ENCODE measurements at regions not wholly inside any gene's neighbourhood (a gene's known extent, or its start where the extent isn't known, plus 50 kb on each side); places are given as distances from the start of the nearest gene placed in this dataset.
"Not testable (repeated sequence)": the region's sequence is repeated elsewhere in the genome, so short reads cannot be mapped to it uniquely, and the experiment has no call there.

DNA sequence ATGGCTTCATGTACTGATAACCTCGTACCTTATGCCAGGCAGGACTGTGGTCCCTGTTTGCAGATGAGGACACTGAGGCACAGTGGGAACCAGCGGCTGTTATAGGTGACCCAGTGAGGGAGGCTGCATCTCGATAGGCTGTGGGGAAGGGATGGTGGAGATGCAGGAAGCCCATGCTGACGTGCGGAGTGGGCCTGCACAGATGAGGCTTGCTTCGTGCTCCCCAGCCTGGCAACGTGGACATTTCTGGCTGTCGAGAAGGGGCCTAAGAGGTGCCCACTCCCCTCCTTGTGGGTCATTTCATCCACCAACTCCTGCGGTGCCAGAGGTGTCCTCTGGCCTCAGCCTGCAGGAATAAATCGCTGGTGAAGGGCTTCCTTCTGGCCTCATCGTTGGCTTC is 107.4 kb downstream of the SLC25A47 start:
- Histone ChIP-seq H3K27ac (no peak overlapping the region), H3K4me3 (no peak overlapping the region)
- DNase-seq (ENCODE audit: low spot score): no peak
- TF ChIP-seq, protein P1, sequence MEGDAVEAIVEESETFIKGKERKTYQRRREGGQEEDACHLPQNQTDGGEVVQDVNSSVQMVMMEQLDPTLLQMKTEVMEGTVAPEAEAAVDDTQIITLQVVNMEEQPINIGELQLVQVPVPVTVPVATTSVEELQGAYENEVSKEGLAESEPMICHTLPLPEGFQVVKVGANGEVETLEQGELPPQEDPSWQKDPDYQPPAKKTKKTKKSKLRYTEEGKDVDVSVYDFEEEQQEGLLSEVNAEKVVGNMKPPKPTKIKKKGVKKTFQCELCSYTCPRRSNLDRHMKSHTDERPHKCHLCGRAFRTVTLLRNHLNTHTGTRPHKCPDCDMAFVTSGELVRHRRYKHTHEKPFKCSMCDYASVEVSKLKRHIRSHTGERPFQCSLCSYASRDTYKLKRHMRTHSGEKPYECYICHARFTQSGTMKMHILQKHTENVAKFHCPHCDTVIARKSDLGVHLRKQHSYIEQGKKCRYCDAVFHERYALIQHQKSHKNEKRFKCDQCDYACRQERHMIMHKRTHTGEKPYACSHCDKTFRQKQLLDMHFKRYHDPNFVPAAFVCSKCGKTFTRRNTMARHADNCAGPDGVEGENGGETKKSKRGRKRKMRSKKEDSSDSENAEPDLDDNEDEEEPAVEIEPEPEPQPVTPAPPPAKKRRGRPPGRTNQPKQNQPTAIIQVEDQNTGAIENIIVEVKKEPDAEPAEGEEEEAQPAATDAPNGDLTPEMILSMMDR (IDR thresholded peaks at IDR 0.05): no peak

DNA sequence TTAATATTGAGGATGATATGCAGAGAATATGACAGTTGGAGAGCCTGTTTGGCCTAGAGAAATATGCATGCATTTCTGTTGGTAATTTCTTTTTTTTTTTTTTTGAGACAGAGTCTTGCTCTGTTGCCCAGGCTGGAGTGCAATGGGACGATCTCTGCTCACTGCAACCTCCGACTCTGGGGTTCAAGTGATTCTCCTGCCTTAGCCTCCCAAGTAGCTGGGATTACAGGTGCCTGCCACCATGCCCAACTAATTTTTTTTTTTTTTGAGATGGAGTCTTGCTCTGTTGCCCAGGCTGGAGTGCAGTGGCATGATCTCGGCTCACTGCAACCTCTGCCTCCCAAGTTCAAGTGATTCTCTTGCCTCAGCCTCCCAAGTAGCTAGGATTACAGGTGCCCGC is 108.3 kb downstream of the SLC25A47 start:
- not testable (repeated sequence) for H3K4me3 ChIP-seq; DNase-seq (ENCODE audit: low spot score); H3K27ac ChIP-seq

DNA sequence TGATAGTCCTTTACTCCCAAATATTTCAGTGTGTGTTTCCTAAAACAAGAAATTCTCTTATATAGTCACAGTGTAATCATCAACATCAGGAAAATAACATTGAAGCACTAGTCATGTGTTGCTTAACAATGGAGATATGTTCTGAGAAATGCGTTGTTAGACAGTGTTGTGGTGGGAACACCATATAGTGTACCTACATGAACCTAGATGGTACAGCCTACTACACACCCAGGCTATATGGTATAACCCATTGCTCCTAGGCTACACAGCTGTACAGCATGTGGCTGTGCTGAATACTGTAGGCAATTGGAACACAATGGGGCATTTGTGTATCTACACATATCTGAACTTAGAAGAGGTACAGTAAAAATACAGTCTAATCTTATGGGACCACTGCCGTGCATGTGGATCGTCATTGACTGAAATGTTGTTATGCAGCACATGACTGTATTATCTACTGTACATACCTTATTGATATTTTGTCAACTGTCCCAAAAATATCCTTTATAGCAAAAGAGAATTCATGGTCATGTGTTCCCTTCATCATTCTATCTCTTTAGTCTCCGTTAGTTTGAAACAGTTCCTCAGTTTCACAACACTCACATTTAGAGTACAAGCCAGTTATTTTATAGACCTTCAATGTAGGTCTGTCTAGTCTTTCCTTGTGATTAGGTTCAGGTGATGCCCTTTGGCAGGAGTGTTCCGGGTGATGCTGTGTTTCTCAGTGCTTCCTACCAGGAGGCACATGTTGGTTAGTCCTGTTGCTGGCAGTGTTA is 109.7 kb downstream of the SLC25A47 start:
- TF ChIP-seq, protein P1 (IDR thresholded peaks at IDR 0.05): no peak
- H3K27ac ChIP-seq: no peak overlapping the region
- no peak for DNase-seq (ENCODE audit: low spot score)
- H3K4me3 ChIP-seq: no peak overlapping the region

DNA sequence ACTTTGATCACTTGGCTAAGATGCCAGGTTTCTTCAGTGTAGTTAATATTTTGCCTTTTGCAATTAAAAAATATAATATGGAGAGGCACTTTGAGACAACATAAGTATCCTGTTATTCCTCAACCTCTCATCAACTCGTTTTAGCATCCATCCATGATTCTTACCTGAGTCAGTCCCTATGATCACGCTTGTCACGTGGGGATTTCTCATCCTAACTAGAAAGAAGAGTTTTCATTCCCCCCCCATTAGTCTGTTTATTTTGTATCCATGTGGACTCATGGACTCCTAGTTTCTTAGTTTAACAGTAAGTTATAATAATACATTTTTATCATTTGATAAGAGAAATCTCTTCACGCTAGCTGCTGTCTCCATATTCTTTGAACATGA is 110.3 kb downstream of the SLC25A47 start:
- no peak overlapping the region for H3K4me3 ChIP-seq
- TF ChIP-seq, protein P1 (IDR thresholded peaks at IDR 0.05): no peak

DNA sequence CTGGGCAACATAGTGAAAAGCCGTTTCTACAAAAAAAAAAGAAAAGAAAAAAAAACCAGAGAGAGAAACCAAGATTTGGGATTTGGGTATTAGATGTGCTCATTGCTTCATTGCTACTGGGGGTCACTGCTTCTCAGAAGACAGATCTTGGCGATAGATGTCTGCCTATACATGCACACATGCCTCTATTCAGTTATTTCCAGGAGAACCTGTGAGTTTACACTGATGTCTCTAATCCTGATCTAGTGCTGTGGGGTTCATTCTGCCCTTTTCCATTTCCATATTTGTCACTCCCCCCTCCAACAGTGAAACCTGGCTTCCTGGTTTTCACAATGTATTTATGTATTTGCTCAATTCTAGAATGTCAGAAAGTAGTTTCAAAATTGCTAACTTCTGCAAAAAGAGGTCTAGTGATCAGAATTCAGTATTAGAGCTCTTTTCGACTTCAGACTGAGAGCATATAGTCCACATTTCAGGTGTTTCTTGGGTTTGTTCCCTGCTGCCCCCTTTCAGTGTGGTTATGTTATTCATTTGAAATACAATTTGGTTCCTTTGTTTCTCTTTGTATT is 111.0 kb downstream of the SLC25A47 start:
- DNase-seq (ENCODE audit: low spot score): no peak
- no peak overlapping the region for H3K4me3 ChIP-seq
- TF ChIP-seq, protein P1 (IDR thresholded peaks at IDR 0.05): no peak
- H3K27ac ChIP-seq: no peak overlapping the region

More for the DNA sequence above, 110.3 kb downstream of the SLC25A47 start:
- no peak overlapping the region for H3K27ac ChIP-seq
- no peak for DNase-seq (ENCODE audit: low spot score)

DNA sequence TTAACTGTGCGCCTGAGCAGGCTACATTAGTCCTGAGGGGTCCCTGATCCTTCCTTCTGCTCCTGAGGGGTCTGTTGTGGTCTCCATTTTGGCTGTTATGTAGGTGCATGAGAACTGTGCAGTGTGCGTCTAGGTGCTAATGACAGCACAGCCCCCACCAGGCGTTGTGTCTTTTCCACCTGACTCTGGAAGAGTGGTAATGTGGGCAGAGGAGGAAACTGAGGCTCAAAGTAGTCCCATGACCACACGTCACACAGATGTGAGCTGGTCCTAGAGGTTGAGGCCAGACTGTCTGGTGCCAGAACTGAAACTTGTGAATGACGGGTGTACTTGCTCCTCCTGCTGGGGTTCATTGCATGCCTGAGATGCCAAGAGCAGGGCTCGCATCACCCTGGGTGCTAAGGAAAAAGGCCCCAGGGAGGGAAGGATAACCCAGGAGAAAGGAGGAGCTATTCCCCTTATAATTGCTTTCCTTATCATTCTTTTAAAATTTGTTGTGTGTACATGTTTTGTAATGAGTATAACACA is 111.8 kb downstream of the SLC25A47 start:
- DNase-seq (ENCODE audit: low spot score): no peak
- Histone ChIP-seq H3K27ac (no peak overlapping the region), H3K4me3 (no peak overlapping the region)
- TF ChIP-seq, protein P1 (IDR thresholded peaks at IDR 0.05): no peak

DNA sequence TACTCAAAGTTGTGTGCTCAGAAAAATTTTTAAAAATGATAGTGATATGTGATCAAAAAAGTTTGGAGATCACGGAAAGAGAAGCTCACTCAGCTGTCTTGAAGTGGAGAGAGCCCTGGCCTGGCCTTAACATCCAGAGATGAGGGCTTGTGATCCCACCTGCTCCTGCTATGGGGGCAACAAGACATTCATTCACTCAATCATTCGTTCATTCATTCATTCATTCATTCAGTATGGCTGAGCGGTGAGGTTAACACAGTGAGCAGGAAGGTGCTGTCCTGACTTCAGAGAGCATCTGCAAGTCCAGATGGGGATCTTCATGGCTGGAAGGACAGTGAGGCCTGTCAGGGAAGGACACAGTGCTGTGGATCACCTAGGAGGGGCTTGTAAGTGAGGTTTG is 112.3 kb downstream of the SLC25A47 start:
- no peak overlapping the region for H3K27ac ChIP-seq
- no peak overlapping the region for H3K4me3 ChIP-seq
- DNase-seq (ENCODE audit: low spot score): no peak
- TF ChIP-seq, protein P1 (IDR thresholded peaks at IDR 0.05): no peak
